ENCODE measurements at regions not wholly inside any gene's neighbourhood (a gene's known extent, or its start where the extent isn't known, plus 50 kb on each side); places are given as distances from the start of the nearest gene placed in this dataset.

DNA sequence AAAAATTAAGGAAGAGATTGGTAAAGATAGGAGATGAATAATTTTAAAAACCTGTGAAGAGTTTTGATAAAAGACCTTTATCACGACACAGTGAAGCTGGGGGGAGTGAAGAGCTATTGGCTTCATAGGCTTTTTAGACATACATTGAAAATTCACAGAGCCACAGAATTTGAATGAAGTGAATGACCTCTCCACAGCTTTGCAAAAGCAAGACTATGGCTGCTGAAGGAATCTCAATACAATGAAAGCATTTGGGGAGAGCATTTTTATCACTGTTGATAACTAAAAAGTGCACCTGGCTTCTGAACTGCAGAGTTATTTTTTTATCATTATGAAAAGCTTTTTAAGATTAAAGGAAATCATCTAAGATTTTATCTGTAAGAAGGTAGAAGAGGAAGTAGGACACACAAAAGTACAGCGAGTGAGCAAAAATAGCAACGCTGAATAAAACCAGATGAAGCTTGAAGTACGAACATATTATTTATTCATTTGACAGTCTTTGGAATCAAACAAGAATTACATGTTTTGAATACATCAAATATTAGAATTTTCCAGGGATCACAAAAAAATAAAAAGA, 317.5 kb downstream of the KCNC2 start:
- DNase-seq: no peak
- TF ChIP-seq, protein P1, sequence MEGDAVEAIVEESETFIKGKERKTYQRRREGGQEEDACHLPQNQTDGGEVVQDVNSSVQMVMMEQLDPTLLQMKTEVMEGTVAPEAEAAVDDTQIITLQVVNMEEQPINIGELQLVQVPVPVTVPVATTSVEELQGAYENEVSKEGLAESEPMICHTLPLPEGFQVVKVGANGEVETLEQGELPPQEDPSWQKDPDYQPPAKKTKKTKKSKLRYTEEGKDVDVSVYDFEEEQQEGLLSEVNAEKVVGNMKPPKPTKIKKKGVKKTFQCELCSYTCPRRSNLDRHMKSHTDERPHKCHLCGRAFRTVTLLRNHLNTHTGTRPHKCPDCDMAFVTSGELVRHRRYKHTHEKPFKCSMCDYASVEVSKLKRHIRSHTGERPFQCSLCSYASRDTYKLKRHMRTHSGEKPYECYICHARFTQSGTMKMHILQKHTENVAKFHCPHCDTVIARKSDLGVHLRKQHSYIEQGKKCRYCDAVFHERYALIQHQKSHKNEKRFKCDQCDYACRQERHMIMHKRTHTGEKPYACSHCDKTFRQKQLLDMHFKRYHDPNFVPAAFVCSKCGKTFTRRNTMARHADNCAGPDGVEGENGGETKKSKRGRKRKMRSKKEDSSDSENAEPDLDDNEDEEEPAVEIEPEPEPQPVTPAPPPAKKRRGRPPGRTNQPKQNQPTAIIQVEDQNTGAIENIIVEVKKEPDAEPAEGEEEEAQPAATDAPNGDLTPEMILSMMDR (IDR thresholded peaks at IDR 0.05): no peak
- TF ChIP-seq POLR2A (IDR thresholded peaks at IDR 0.05): no peak
- intact Hi-C loops (cut with DNase I; ENCODE audit: low total_unique reads): no loop called here
- Histone ChIP-seq H3K4me3 (no peak overlapping the region), H3K36me3 (ENCODE audit: low read depth, missing control alignments) (no peaks in the 10 kb centered on the region), H3K27me3 (no peaks in the 10 kb centered on the region), H3K27ac (no peak overlapping the region), H3K9me3 (no peaks in the 10 kb centered on the region), H3K4me1 (no peaks in the 10 kb centered on the region)
- 75 to 79% methylated on average over 4 of the region's 4 CpGs for WGBS, 2 donors

DNA sequence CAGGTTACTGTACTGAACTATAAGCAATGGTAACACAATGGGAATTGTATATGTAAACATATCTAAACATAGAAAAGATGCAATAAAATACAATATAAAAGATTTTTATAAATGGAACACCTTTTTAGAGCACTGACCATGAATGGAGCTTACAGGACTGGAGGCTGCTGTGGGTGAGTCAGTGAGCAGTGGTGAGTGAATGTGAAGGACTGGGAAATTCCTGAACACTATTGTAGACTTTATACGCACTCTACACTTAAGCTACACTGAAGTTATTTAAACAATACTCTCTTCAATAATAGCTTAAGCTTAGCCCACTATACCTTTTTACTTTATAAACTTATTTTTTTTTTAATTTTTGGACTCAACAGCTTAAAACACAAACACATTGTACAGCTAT, 313.5 kb downstream of the KCNC2 start:
- 93 to 96% methylated on average over 1 of the region's 1 CpG for WGBS, 2 donors
- H3K27me3 ChIP-seq: no peaks in the 10 kb centered on the region
- no peak overlapping the region for H3K27ac ChIP-seq
- intact Hi-C loops (cut with DNase I; ENCODE audit: low total_unique reads): no loop called here
- no peaks in the 10 kb centered on the region for H3K36me3 ChIP-seq (ENCODE audit: low read depth, missing control alignments)
- H3K9me3 ChIP-seq: no peaks in the 10 kb centered on the region
- TF ChIP-seq, protein P1 (IDR thresholded peaks at IDR 0.05): no peak
- no peak for TF ChIP-seq POLR2A (IDR thresholded peaks at IDR 0.05)
- H3K4me1 ChIP-seq: no peaks in the 10 kb centered on the region
- no peak for DNase-seq
- H3K4me3 ChIP-seq: no peak overlapping the region

- no peaks in the 10 kb centered on the region for H3K4me1 ChIP-seq
- no peak for DNase-seq
- H3K27ac ChIP-seq: no peak overlapping the region
- intact Hi-C loops (cut with DNase I; ENCODE audit: low total_unique reads): no loop called here
- H3K9me3 ChIP-seq: no peaks in the 10 kb centered on the region
- H3K36me3 ChIP-seq (ENCODE audit: low read depth, missing control alignments): no peaks in the 10 kb centered on the region
- no peak overlapping the region for H3K4me3 ChIP-seq
- no peak for TF ChIP-seq POLR2A (IDR thresholded peaks at IDR 0.05)
- TF ChIP-seq, protein P1 (IDR thresholded peaks at IDR 0.05): no peak
- no peaks in the 10 kb centered on the region for H3K27me3 ChIP-seq
- 84 to 88% methylated on average over 5 of the region's 5 CpGs for WGBS, 2 donors
Measured at GRCh38 chr12:74897425-74898211, 312.0 kb downstream of the KCNC2 start.

DNA sequence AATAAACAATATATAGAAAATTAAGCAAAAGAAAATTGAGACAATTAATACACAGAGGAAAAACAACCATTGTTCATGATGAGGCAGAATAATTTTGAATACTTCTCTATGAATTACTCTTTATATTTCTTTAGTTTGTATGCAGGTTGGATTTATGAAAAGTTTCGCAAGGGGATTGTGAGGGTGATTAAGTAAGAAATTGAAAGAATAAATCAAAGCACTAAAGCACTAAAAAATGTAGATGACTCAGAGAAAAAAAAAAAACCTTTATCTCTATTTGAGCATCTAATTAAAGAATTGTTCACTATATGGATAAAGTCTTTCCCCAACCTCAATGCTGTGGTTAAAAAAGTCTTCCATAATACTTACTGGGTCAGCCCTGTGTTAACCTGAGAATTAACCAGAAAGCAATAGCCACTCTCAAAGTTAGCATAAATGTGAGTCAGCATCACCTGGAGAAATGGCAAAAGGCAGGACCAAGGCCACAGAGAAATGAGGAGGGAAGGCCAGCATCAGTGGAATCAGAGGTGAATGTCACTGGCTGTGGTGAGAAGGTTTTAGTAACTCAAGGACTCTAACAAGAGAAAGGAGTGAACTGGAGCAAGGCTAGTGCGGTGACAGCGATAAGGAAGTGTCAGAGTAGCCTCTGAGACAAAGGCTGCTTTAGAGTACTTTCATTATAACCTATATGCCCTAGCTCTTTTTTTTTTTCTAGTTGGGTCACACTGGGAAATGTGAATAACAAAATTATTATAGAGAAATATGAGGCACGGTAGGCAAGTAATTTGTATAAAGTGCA, 310.4 kb downstream of the KCNC2 start:
- Histone ChIP-seq H3K27ac (no peak overlapping the region), H3K36me3 (ENCODE audit: low read depth, missing control alignments) (no peaks in the 10 kb centered on the region)
- WGBS, 2 donors: 72 to 79% methylated on average over 4 of the region's 4 CpGs

More for the DNA sequence above, 310.4 kb downstream of the KCNC2 start:
- no peak for DNase-seq
- no peaks in the 10 kb centered on the region for H3K4me1 ChIP-seq
- no peaks in the 10 kb centered on the region for H3K9me3 ChIP-seq
- no peak overlapping the region for H3K4me3 ChIP-seq
- intact Hi-C loops (cut with DNase I; ENCODE audit: low total_unique reads): no loop called here
- TF ChIP-seq, protein P1 (IDR thresholded peaks at IDR 0.05): no peak
- TF ChIP-seq POLR2A (IDR thresholded peaks at IDR 0.05): no peak
- no peaks in the 10 kb centered on the region for H3K27me3 ChIP-seq

All from testis (tissue), 2 donors.